ENCODE measurements at regions not wholly inside any gene's neighbourhood (a gene's known extent, or its start where the extent isn't known, plus 50 kb on each side); places are given as distances from the start of the nearest gene placed in this dataset.
"Not testable (repeated sequence)": the region's sequence is repeated elsewhere in the genome, so short reads cannot be mapped to it uniquely, and the experiment has no call there.

- FAIRE-seq, result no peak
These were observed 288.7 kb downstream of the SOX2 start for GRCh38 chr3:182000447-182000846.

- FAIRE-seq, result no peak
These were observed 293.5 kb downstream of the SOX2 start for GRCh38 chr3:182005219-182005618.

GRCh38 chr3:182005701-182006100 lies 294.0 kb downstream of the SOX2 start:
- FAIRE-seq, result no peak

- FAIRE-seq, result no peak
These were observed 294.7 kb downstream of the SOX2 start for GRCh38 chr3:182006431-182006830.

- FAIRE-seq, result no peak
These were observed 295.7 kb downstream of the SOX2 start for GRCh38 chr3:182007441-182007840.

- no peak for FAIRE-seq
These were observed 306.6 kb downstream of the SOX2 start for GRCh38 chr3:182018361-182018760.

GRCh38 chr3:182019926-182020325 lies 308.2 kb downstream of the SOX2 start:
- FAIRE-seq, result no peak

- no peak for FAIRE-seq
These were observed 312.1 kb downstream of the SOX2 start for GRCh38 chr3:182023843-182024242.

- FAIRE-seq, result no peak
These were observed 315.6 kb downstream of the SOX2 start for GRCh38 chr3:182027366-182027765.

GRCh38 chr3:182028081-182028480 lies 316.4 kb downstream of the SOX2 start:
- FAIRE-seq, result no peak

- not testable (repeated sequence) for FAIRE-seq
These were observed 322.5 kb downstream of the SOX2 start for GRCh38 chr3:182034231-182034630.

GRCh38 chr3:182035324-182035723 lies 323.6 kb downstream of the SOX2 start:
- FAIRE-seq, result no peak

- FAIRE-seq, result no peak
These were observed 324.7 kb downstream of the SOX2 start for GRCh38 chr3:182036382-182036781.

- peak; percentile 81 for FAIRE-seq
These were observed 330.1 kb downstream of the SOX2 start for GRCh38 chr3:182041668-182042291.

GRCh38 chr3:182045736-182046135 lies 334.0 kb downstream of the SOX2 start:
- no peak for FAIRE-seq

GRCh38 chr3:182046166-182046764 lies 334.5 kb downstream of the SOX2 start:
- no peak for FAIRE-seq

GRCh38 chr3:182050932-182051331 lies 339.2 kb downstream of the SOX2 start:
- FAIRE-seq, result no peak

GRCh38 chr3:182052332-182052731 lies 340.6 kb downstream of the SOX2 start:
- no peak for FAIRE-seq

- FAIRE-seq, result no peak
These were observed 341.0 kb downstream of the SOX2 start for GRCh38 chr3:182052757-182053156.

- no peak for FAIRE-seq
These were observed 346.8 kb downstream of the SOX2 start for GRCh38 chr3:182058488-182058887.

- no peak for FAIRE-seq
These were observed 352.0 kb downstream of the SOX2 start for GRCh38 chr3:182063742-182064141.

GRCh38 chr3:182067423-182067822 lies 355.7 kb downstream of the SOX2 start:
- no peak for FAIRE-seq

- FAIRE-seq, result no peak
These were observed 366.6 kb downstream of the SOX2 start for GRCh38 chr3:182078316-182078715.

GRCh38 chr3:182078929-182079328 lies 367.2 kb downstream of the SOX2 start:
- no peak for FAIRE-seq

GRCh38 chr3:182081096-182081495 lies 369.4 kb downstream of the SOX2 start:
- no peak for FAIRE-seq
